ENCODE measurements at regions not wholly inside any gene's neighbourhood (a gene's known extent, or its start where the extent isn't known, plus 50 kb on each side); places are given as distances from the start of the nearest gene placed in this dataset.

- TF ChIP-seq EZH2 (IDR thresholded peaks at IDR 0.05) (no peak), EZH2phosphoT487 (IDR thresholded peaks at IDR 0.05) (no peak), CTCF (IDR thresholded peaks at IDR 0.05) (no peak)
Observed at GRCh38 chrX:9302381-9302780, 162.5 kb upstream of the TBL1X start.

Data from neural progenitor cell (in vitro differentiated cells).